ENCODE measurements at regions not wholly inside any gene's neighbourhood (a gene's known extent, or its start where the extent isn't known, plus 50 kb on each side); places are given as distances from the start of the nearest gene placed in this dataset.

- DNase-seq, result peak; percentile 28
- 93 to 95% methylated on average over 3 of the region's 3 CpGs for WGBS, 2 donors
- H3K9me3 ChIP-seq, result peaks cover 0 to 4% (median under 1%) of the 10 kb centered on the region in 4 donors
- intact Hi-C loops (cut with DNase I), result no loop called here
- no peak overlapping the region for H3K27ac ChIP-seq
- no peaks in the 10 kb centered on the region for H3K27me3 ChIP-seq
- TF ChIP-seq EP300 (IDR thresholded peaks at IDR 0.05) (no peak), CTCF (IDR thresholded peaks at IDR 0.05) (no peak), POLR2AphosphoS5 (IDR thresholded peaks at IDR 0.05) (no peak), POLR2A (IDR thresholded peaks at IDR 0.05) (no peak)
- H3K4me1 ChIP-seq, result no peaks in the 10 kb centered on the region
- H3K4me3 ChIP-seq, result no peak overlapping the region
- H3K36me3 ChIP-seq, result no peaks in the 10 kb centered on the region
Observed at GRCh38 chr6:43942616-43943015, 172.6 kb downstream of the VEGFA start.

DNA sequence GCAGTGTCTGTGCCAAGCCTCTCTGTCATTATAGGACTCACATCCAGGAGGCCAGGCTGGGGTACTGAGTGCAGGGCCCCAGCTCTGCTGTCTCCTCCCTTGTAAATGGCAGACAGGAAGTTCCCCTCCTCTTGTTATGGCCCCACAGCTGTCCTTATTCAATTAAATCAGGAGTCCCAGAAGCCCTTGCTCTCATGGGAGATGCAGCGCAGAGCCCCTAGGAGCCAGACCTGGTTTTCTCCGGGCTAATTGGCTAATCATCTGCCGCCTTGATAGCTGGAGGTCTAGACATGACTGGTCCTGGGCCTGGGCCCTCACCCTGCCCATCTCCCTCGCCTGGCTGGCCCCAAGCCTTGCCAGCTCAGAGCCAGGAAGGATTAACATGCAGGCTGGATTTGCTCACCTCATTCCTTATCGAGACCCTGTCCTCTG is 172.0 kb downstream of the VEGFA start:
- Histone ChIP-seq H3K27me3 (no peaks in the 10 kb centered on the region), H3K4me3 (no peak overlapping the region), H3K4me1 (no peaks in the 10 kb centered on the region), H3K9me3 (peaks cover 0 to 4% (median under 1%) of the 10 kb centered on the region in 4 donors), H3K27ac (no peak overlapping the region), H3K36me3 (no peaks in the 10 kb centered on the region)
- intact Hi-C loops (cut with DNase I), result no loop called here
- WGBS, 2 donors, result 89 to 91% methylated on average over 5 of the region's 5 CpGs
- TF ChIP-seq POLR2A (IDR thresholded peaks at IDR 0.05), result no peak
- TF ChIP-seq POLR2AphosphoS5 (IDR thresholded peaks at IDR 0.05), result no peak
- no peak for TF ChIP-seq EP300 (IDR thresholded peaks at IDR 0.05)
- no peak for TF ChIP-seq CTCF (IDR thresholded peaks at IDR 0.05)
- peak; percentile 28 for DNase-seq

GRCh38 chr6:43941174-43941573 is 171.2 kb downstream of the VEGFA start:
- Histone ChIP-seq H3K36me3 (no peaks in the 10 kb centered on the region), H3K9me3 (peaks cover 0 to 4% (median 0%) of the 10 kb centered on the region in 4 donors), H3K27ac (no peak overlapping the region), H3K27me3 (no peaks in the 10 kb centered on the region), H3K4me3 (no peak overlapping the region), H3K4me1 (no peaks in the 10 kb centered on the region)
- TF ChIP-seq POLR2A (IDR thresholded peaks at IDR 0.05) (no peak), EP300 (IDR thresholded peaks at IDR 0.05) (no peak), POLR2AphosphoS5 (IDR thresholded peaks at IDR 0.05) (no peak), CTCF (IDR thresholded peaks at IDR 0.05) (no peak)
- 93 to 94% methylated on average over 5 of the region's 5 CpGs for WGBS, 2 donors
- DNase-seq, result peak; percentile 46
- intact Hi-C loops (cut with DNase I), result no loop called here

- Histone ChIP-seq H3K27ac (no peak overlapping the region), H3K4me1 (no peaks in the 10 kb centered on the region), H3K27me3 (no peaks in the 10 kb centered on the region), H3K9me3 (peaks cover 0 to 4% (median 0%) of the 10 kb centered on the region in 4 donors), H3K36me3 (no peaks in the 10 kb centered on the region), H3K4me3 (no peak overlapping the region)
- intact Hi-C loops (cut with DNase I), result no loop called here
- WGBS, 2 donors, result 91 to 93% methylated on average over 10 of the region's 10 CpGs
- no peak for TF ChIP-seq POLR2A (IDR thresholded peaks at IDR 0.05)
- TF ChIP-seq CTCF (IDR thresholded peaks at IDR 0.05), result no peak
- TF ChIP-seq EP300 (IDR thresholded peaks at IDR 0.05), result no peak
- no peak for TF ChIP-seq POLR2AphosphoS5 (IDR thresholded peaks at IDR 0.05)
- peak; percentile 26 for DNase-seq
Observed at GRCh38 chr6:43940393-43941087, 170.5 kb downstream of the VEGFA start.

- H3K4me1 ChIP-seq, result no peaks in the 10 kb centered on the region
- no peak overlapping the region for H3K4me3 ChIP-seq
- intact Hi-C loops (cut with DNase I), result no loop called here
Observed at GRCh38 chr6:43940071-43940392, 170.0 kb downstream of the VEGFA start.

More at GRCh38 chr6:43940071-43940392, 170.0 kb downstream of the VEGFA start:
- peak; percentile 44 for DNase-seq
- Histone ChIP-seq H3K36me3 (no peaks in the 10 kb centered on the region), H3K9me3 (peaks cover 0 to 2% (median 0%) of the 10 kb centered on the region in 4 donors), H3K27ac (no peak overlapping the region), H3K27me3 (no peaks in the 10 kb centered on the region)
- TF ChIP-seq CTCF (IDR thresholded peaks at IDR 0.05) (no peak), POLR2AphosphoS5 (IDR thresholded peaks at IDR 0.05) (no peak), POLR2A (IDR thresholded peaks at IDR 0.05) (no peak), EP300 (IDR thresholded peaks at IDR 0.05) (no peak)
- 92% methylated on average over 2 of the region's 2 CpGs for WGBS, 2 donors

Measured in sigmoid colon (tissue), 6 donors.